ENCODE measurements at regions not wholly inside any gene's neighbourhood (a gene's known extent, or its start where the extent isn't known, plus 50 kb on each side); places are given as distances from the start of the nearest gene placed in this dataset.

DNA sequence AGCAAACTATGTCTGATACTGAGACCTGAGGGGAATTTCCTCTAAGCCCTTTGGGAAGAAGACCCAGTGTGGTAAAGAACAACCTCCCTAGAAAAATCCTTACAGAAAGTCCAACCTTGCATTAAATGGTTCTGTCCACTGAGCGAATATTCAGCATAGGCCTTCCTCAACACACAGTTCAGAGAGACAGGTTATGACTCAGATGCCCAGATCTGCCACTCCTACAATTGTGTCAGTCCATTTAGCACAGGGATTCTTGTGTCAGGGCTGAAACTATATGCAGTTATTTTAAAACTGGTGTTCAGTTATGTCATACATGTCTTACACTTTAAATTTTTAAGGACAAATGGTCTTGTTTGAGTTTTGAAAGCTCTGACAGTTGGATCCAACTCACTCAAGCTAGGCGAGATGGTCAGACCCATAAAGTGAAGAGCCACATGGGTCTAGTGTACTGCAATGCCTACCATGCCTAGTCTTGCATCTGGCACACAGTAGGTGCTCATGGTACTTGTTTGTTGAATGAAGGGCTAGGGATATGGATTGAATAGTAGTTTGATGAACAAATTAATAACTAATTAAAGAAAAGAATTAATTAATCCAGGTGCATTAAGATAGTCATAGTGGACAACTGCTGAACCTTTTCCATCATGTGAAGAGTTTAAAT, 207.5 kb upstream of the PWP1 start:
- ChIA-PET POLR2A (no interaction called here), CTCF (no interaction called here)

DNA sequence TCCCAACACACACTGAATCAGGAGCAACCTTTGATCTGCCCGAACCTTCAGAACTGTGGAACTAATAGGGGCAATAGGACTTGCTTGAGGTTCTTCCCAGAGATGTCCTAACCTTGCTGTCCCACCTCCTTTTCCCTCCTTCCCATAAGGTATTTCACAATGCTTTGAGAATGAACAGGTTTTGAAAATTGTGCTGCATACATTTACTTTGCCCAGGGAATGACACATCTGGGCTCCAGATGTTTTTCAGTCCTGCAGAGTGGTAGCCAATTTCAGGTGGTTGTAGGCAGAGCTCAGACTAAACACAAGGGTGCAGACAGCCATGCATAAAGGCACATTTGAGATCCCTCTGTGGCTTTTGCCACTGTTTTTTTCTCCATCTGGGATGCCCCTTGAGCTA, 206.7 kb upstream of the PWP1 start:
- ChIA-PET POLR2A (no interaction called here), CTCF (no interaction called here)

DNA sequence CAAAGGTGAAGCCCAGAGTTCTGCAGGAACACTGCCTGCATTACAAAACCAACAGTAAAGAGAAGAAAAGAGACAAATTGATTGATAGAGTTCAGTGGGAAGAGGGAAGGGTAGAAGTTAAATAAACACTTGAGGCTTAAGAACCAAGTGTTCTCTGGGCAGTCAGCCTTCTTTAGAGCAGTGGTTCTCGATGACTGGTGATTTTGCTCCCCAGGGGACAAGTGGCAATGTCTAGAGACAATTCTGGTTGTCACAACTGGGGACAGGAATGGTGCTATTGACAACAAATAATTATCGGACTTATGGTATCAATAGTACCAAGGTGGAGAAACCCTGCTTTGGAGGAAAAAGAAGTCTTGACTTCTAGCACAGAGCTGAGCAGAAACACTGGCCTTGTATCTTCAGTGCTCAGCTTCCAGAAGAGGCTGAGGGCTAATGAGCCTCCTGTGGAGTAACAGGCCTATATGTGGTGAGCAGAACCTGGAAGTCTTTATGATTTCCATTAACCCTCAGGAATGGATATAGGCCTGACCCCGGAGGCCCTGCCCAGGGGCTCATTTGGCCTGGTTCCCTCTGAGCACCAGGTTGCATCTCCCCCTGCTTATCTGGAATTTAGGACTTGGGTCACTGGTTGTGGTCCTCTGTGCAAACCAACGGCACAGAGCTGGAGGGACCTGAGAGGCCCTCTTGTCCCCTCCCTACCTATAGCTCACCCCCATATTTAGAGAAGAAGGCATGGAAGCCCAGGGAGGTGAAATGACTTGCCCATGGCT, 204.6 kb upstream of the PWP1 start:
- CTCF ChIA-PET = interaction anchor here (0.6 to 1.2 kb wide), 3 partner anchors 13 to 50 kb away, joined by 3 read pairs; no protein-coding TSS in a partner anchor
- POLR2A ChIA-PET = no interaction called here

DNA sequence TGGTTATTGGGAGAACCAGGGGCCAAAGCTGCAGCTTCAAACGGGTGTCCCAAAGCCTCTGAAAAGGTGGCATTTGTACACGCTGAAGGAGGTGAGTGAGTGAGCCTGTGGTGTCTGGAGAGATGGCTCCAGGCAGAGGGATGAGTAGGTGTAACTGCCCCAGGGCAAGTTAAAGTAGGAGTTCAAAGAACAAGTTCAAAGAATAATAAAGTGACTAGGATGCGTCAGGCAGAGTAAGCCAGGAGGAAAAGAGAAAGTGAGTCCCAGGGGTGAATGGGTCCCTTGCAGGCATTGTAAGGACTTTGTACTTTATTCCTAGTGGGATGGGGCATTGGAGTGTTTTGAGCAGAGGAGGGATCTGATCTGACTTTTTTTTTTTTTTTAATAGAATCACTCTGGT, 201.4 kb upstream of the PWP1 start:
- ChIA-PET CTCF (no interaction called here), POLR2A (no interaction called here)

DNA sequence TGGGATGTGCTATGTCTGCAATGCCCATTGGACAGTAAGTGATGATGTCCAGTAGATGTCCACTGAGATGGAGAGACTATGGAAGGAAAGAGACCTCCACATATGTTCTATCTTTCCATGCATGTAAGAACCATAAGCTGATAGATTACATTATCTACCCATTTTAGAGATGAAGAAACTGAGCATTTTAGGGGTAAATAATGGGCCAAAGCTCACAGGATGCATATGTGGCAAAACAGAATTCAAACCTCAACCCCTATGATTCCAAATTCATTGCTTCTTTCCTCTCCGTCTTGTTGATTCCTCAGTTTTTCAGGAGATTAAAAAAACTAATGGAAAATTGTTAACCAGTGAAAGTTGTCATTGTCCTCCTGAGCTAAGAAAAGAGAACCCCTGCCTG, 200.7 kb upstream of the PWP1 start:
- ChIA-PET CTCF (no interaction called here), POLR2A (no interaction called here)

DNA sequence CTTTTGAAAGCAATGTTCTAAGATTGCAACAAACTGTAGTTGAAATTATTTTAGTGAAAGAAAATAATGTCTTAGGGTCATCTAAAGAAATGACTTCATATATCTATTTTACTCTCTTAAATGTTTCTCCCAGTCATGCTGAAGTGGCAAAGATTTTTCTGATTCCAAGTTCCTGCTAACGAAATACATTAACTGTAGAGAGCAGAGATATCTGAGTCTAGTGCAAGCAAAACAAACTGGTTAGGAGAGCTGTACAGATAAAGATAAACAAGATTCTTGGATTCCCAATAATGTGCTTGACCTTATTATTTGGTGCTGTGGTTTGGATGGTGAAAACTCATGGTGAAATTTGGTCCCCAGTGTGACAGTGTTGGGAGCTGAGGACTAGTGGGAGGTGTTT, 199.9 kb upstream of the PWP1 start:
- ChIA-PET CTCF (no interaction called here), POLR2A (no interaction called here)

DNA sequence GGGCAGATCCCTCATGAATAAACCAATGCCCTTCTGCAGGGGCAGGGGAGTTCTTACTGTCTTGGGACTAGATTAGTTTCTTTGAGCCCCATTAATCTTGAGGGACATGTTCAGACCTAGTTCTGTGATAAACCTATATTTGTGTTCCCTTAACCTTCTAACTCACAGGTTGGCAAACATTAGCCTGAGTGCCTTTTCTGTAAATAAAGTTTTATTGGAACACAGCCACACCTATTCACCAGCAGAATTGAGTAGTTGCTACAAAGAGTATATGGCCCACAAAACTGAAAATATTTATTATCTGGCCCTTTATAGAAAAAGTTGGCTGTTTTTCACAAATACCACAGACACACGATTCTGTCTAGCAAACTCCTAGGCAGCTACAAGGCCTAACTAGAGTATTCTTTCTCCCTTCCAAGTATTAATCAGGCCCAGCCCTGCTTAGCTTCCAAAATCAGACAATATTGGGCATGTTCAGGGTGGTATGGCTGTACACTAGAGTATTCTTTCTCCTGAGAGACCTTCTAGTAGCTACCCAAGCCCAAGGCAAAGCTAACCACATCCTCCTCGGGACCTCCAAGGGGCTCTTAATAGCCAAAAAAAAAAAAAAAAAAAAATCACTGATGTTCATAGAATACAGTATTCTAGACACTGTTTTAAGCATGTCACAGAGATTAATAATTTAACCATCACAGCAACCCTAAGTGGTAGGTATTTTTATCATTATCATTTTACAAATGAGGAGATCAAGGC, 199.3 kb upstream of the PWP1 start:
- CTCF ChIA-PET = no interaction called here
- POLR2A ChIA-PET = no interaction called here

DNA sequence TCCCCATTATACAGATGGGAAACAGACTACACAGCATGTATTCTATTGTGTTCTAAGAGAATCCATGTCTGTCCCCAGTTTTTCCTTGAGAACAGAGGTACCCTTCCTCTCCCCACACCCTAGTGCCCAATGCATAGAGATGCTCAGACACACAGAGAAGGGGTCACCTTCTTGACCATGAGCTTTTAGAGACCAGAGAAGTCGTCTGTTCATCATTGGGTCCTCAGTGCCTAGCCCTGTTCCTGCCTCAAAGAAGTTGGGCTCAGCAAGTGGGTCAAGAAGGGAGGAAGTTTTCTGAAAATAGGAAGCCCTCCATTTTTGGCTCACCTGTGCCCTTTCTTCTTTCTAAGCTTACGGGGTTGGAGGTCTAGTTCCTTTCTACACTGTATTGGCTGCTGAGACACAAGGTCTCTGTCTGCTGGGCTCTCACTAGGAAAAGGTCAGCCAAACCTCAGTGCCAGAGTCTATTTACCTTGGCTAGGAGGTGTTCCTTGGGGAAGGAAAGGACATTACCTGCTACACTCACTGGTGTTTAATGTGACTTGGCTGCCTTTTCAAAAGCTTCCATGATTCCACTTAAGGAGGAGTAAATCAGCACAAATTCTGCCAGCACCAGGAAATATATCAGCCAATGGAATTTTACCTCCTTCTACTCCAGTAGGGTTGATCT, 198.5 kb upstream of the PWP1 start:
- POLR2A ChIA-PET = no interaction called here
- CTCF ChIA-PET = no interaction called here

DNA sequence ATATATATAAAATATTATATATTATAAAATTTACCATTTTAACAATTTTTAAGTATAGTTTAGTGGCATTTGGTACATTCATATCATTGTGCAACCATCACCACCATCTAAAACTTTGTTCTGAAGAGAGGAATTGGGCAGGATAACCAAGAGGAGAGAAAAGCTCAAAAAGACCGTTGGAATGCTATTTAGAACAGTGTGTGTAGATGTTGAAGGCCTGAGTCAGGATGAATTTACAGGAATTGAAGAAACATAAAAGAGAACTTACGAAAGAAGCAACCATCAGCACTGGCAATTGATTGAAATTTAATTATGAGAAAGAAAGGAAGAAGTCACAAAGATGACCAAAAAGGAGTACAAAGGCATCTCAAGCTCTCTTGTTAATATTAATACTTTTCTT, 196.9 kb upstream of the PWP1 start:
- POLR2A ChIA-PET = no interaction called here
- CTCF ChIA-PET = no interaction called here

DNA sequence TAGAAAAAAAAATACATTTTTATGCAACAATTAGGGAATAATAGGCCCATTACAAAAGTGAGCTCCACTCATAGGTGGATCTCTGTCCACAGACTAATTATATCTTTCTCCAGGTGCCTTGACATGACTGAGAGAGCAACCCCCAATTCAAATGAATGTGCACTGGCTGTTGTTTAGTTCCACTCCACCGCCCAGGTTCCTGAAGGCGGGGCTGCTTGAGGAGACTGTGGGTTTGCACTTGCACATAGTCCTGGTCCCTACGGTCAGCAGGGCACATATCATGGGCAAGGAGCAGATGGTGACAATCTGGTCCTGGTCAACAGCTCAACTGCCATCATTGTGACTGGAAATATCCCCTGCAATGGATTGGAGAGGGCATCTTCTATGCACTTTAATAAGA, 195.6 kb upstream of the PWP1 start:
- CTCF ChIA-PET = no interaction called here
- POLR2A ChIA-PET = no interaction called here

DNA sequence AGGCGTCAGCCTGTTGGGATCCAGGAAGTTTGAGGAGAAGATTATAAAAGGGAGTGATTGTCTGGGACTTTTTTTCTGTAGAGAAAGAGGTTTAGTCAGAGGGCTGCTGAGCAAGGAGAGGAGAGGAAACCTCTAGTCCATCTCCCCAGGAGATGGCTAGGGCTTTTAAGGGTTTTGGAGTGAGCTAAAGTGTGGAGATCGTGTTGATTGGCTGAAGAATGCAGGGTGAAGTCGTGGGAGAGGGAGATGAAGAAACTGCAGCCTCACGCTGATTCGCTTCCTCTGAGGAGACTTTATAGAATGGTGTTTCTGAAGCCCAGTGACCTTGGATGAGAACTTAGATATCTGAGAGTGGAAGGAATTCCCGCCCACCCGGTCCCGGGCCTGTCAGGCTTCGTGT, 193.7 kb upstream of the PWP1 start:
- CTCF ChIA-PET = no interaction called here
- POLR2A ChIA-PET = no interaction called here

DNA sequence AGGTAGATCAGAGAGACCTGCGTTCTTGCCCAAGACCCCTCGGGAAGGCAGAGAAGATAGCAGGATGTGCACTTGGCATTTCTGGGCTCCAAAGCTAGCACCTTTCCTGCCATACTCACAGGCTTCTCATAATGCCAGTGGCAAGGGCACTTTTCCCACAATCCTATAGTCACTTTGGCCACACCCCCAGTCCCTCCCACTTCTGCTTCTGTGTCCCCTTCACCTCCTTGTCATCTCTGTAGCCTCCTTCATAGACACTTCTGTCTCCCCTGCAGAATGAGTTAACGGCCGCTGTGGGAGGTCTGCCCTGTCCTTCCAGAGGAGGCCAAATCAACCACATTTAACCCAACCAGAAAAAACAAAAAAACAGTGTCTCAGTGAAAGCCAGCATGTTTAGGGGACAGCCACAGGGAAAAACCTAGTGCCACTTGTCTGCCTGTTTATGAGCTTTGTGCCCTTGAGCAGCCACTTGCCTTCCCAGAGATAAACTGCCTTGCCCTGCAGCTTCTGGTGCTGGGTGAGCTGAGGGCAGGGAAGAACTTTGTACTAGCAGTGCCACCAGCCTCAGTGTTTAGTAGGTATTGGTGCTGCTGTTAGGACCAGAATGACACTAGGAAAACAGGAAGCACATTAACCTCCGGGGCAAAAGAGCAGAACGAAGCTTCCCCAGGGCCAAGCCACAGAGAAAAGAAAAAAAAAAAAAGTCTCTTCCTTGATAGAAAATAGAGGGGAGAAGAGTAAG, 193.0 kb upstream of the PWP1 start:
- ChIA-PET POLR2A (no interaction called here), CTCF (interaction anchor here (0.7 kb wide), 1 partner anchor 55 kb away, joined by 3 read pairs; no protein-coding TSS in a partner anchor)

DNA sequence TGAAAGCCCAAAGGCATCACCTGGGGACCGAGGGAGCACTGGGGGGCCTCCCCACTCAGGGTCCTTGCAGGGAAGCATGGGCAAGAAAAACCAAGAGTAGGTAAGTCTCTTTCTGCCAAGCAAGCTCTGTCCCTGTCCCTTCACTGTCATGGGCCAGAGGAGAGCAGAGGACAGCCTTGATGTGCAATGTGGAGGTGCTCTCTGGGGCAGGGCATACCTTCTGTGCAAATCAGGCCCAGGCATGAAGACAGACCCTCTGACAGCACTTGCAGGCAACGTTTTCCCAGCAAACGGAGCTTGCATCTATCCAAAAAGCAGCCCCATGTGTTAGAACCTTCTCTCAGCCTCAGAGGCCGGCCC, 192.5 kb upstream of the PWP1 start:
- CTCF ChIA-PET = interaction anchor here (0.7 kb wide), 1 partner anchor 55 kb away, joined by 3 read pairs; no protein-coding TSS in a partner anchor
- POLR2A ChIA-PET = no interaction called here

DNA sequence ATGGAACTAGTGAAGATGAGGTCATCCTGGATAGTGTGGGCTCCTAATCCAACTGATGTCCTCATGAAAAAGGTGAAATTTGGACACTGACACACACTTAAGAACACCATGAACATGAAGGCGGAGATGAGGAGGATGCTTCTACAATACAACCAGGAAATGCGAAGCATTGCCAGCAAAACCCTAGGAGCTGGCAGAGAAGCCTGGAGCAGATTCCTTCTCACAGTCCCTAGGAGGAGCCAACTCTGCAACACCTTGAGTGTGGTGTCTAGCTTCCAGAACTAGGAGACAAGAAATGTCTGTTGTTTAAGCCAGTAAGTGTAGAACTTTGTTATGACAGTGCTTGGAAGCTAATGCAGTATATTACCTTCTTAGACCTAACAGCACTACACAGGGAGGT, 191.9 kb upstream of the PWP1 start:
- ChIA-PET CTCF (interaction anchor here (0.6 kb wide), 1 partner anchor 12 kb away, joined by 3 read pairs; no protein-coding TSS in a partner anchor), POLR2A (no interaction called here)

DNA sequence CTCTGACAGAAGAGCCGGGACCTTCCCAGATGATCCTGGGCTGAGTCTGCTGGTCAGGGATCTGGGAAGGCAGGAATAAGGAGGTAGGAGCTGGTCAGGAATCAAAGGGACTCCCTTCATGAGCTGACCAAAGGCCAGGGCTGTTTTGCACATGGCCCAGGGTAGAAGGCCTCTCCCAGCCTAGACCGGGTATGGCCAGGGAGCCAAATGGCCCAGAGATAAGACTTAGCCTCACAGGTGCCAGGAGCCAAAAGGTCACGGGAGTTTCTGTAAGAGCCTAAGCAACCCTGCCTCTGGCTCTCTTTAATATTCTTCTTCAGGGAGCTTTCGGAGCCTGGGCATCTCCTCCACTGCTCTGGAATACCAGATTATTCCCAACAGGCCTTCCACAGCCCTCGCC, 191.3 kb upstream of the PWP1 start:
- CTCF ChIA-PET = interaction anchor here (0.6 kb wide), 1 partner anchor 13 kb away, joined by 3 read pairs; no protein-coding TSS in a partner anchor
- POLR2A ChIA-PET = no interaction called here

DNA sequence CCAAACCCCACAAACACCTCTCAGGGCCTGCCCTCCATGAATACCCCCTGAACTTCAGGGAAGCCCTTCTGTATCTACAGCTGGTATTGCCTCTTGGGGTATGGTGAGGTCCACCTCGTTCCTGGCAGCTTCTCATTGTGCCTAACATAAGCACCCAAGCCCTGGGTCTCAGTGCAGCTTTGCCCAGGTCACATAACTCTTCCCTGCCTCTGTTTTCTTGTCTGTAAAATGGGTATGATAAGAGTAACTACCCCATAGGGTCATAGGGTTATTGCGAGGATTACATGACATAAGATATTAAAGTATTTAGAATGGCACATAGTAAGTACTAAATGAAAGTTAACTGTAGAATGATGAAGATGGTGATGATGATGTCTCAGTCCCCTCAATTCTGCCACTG, 190.0 kb upstream of the PWP1 start:
- ChIA-PET POLR2A (no interaction called here), CTCF (no interaction called here)

DNA sequence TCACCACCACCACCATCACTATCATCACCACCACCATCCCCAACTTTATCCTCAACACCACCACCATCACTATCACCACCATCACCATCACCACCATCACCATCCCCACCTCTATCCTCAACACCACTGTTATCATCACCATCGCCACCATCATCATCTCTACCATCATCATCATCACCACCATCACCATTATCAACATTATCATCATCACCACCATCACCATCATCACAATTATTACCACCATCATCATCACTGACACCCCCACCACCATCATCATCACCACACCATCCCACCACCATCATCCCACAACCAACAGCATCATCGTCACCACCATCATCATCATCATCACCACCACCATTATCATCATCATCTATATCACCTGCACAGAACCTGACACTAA, 188.4 kb upstream of the PWP1 start:
- ChIA-PET CTCF (no interaction called here), POLR2A (no interaction called here)

DNA sequence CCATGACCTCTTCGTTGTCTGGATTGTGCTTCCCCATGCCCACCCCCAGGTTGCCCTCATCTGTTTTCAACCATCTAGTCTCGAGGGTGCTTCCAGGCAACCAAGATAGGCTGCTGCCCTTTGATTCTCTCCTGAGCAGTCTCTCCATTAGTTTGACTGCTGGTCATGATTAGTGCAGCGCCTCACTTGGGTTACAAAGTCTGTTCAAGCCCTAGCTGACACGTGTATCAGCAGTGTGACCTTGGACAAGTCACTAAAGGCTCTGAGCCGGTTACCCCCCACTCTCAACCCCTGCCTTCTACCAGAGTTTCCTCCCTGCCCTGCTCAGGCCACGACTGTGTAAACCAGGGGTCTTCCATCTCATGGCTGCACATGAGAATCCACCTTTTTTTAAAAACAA, 185.3 kb upstream of the PWP1 start:
- ChIA-PET CTCF (no interaction called here), POLR2A (no interaction called here)

DNA sequence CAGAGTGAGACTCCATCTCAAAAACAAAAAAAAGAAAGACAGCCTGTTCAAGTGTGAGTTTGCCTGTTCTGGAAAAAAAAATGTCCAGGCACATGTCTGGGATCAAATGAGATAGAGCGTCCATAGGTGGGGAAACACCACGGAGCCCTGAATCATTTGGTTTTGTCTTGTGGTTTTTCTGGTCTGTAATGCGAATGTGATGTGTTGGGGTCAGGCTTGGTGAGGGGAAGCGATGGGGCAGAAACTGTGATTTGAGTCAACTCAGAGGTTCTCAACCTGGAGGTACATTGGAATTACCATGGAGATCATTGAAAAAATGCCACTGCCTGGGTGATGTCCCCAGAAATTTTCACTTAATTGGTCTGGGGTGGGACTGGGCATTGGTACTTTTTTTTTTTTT, 183.9 kb upstream of the PWP1 start:
- POLR2A ChIA-PET = no interaction called here
- CTCF ChIA-PET = no interaction called here
